Tibial artery (tissue), 4 donors: ENCODE measurements at regions not wholly inside any gene's neighbourhood (a gene's known extent, or its start where the extent isn't known, plus 50 kb on each side); places are given as distances from the start of the nearest gene placed in this dataset.

Source experiments
- DNase-seq, 2 donors: peaks; one replicate each; pipeline ENCODE4 v3.0.0-alpha.2; 2019
- H3K27ac ChIP-seq, 2 donors: fragments of 200-600 bp; sonication (generic) in 1 of 2; 1 replicate in 1 of 2; 2 replicates in 1 of 2; pipeline ENCODE4 v1.5.1; 2018 to 2019; ENCODE audit warnings: mild to moderate bottlenecking in 1 of 2
- H3K27me3 ChIP-seq, 2 donors: fragments of 200-600 bp; sonication (generic) in 1 of 2; one replicate each; pipeline versions ENCODE4 v1.5.1 to v1.6.0; 2016 to 2019
- H3K36me3 ChIP-seq, 3 donors: fragments of 200-600 bp; sonication (generic) in 2 of 3; one replicate each; pipeline ENCODE4 v1.5.1; 2016 to 2019; ENCODE audit warnings: mild to moderate bottlenecking in 2 of 3
- H3K4me1 ChIP-seq, 4 donors: fragments of 200-600 bp; sonication (generic) in 2 of 4; 1 replicate in 3 of 4; 2 replicates in 1 of 4; pipeline ENCODE4 v1.5.1; 2016 to 2019
- H3K4me3 ChIP-seq, 2 donors: fragments of 200-600 bp; sonication (generic) in 1 of 2; 1 replicate in 1 of 2; 2 replicates in 1 of 2; pipeline ENCODE4 v1.5.1; 2018 to 2019; ENCODE audit warnings: mild to moderate bottlenecking in 2 of 2
- H3K9me3 ChIP-seq, 3 donors: fragments of 200-600 bp; sonication (generic) in 1 of 3; one replicate each; pipeline ENCODE4 v1.5.1; 2016 to 2019
- intact Hi-C: fragments of 100-400 bp; cut with DNase I; formaldehyde crosslinking; loops from one replicate; pipeline ENCODE4 v1.15.0; 2023; ENCODE audit warnings: low total_unique reads
- TF ChIP-seq, protein P1 (sequence below), 2 experiments: fragments of 200-600 bp in 1 of 2; fragments of 450-650 bp in 1 of 2; IDR thresholded peaks; one replicate each; pipeline ENCODE4 v1.5.1; 2017 to 2019; ENCODE audit warnings: antibody characterized with exemption in 2 of 2, mild to moderate bottlenecking in 1 of 2, moderate library complexity in 1 of 2

DNA sequence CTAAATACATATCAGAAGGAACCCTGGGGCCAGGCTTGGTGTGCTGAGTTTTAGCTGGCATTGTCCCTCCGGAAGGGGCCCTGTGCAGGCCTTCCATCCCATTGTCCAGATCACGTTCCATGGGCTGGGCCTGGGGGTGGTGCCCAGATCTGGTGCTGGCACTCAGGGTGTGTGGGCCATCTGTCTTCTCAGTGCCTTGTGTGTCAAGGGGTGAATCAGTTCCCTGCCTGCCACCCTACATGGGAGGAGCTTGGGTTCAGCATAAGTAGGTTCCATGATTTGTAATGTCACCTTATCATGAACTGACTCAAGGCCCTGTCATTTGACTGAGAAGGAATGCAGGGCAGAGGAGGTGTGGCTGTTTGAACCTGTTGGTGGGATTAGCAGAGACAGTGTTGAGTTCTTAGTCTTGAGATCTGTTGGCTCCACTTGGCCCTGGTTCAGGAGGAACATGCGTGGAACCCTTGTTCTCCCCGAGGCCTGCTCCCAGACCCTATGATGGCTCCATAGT is 176.8 kb downstream of the MACROH2A1 start:
- intact Hi-C loops = no loop called here
- DNase-seq = peak in 1 of 2 donors; percentile 61
- Histone ChIP-seq H3K4me3 (no peak overlapping the region), H3K27me3 (no peaks in the 10 kb centered on the region), H3K36me3 (no peaks in the 10 kb centered on the region), H3K4me1 (no peaks in the 10 kb centered on the region), H3K9me3 (no peaks in the 10 kb centered on the region), H3K27ac (no peak overlapping the region)
- TF ChIP-seq, protein P1, sequence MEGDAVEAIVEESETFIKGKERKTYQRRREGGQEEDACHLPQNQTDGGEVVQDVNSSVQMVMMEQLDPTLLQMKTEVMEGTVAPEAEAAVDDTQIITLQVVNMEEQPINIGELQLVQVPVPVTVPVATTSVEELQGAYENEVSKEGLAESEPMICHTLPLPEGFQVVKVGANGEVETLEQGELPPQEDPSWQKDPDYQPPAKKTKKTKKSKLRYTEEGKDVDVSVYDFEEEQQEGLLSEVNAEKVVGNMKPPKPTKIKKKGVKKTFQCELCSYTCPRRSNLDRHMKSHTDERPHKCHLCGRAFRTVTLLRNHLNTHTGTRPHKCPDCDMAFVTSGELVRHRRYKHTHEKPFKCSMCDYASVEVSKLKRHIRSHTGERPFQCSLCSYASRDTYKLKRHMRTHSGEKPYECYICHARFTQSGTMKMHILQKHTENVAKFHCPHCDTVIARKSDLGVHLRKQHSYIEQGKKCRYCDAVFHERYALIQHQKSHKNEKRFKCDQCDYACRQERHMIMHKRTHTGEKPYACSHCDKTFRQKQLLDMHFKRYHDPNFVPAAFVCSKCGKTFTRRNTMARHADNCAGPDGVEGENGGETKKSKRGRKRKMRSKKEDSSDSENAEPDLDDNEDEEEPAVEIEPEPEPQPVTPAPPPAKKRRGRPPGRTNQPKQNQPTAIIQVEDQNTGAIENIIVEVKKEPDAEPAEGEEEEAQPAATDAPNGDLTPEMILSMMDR (IDR thresholded peaks at IDR 0.05) = no peak

- H3K27ac ChIP-seq = no peak overlapping the region
- peak in 1 of 2 donors; percentile 16 for DNase-seq
- no peaks in the 10 kb centered on the region for H3K9me3 ChIP-seq
- H3K4me1 ChIP-seq = no peaks in the 10 kb centered on the region
- intact Hi-C loops = no loop called here
- TF ChIP-seq, protein P1 (IDR thresholded peaks at IDR 0.05) = no peak
- no peaks in the 10 kb centered on the region for H3K36me3 ChIP-seq
- no peaks in the 10 kb centered on the region for H3K27me3 ChIP-seq
- no peak overlapping the region for H3K4me3 ChIP-seq
Measured at GRCh38 chr5:135221696-135222095, 177.3 kb downstream of the MACROH2A1 start.

DNA sequence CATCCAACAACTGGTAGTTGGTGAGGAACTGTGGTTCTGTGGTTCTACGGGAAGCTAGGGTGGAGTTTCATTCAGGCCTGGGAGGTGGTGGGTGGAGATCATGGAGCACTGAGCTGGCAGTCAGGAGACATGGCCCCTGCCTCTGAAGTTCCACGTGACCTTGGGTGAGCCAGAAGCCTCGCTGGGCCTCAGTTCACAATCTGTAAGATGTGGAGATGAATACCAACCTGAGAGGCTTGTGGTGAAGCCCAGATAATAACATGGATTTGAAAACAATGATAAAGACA is 177.9 kb downstream of the MACROH2A1 start:
- Histone ChIP-seq H3K36me3 (no peaks in the 10 kb centered on the region), H3K9me3 (no peaks in the 10 kb centered on the region), H3K4me3 (no peak overlapping the region), H3K4me1 (no peaks in the 10 kb centered on the region), H3K27ac (no peak overlapping the region), H3K27me3 (no peaks in the 10 kb centered on the region)
- peak in 1 of 2 donors; percentile 11 for DNase-seq
- TF ChIP-seq, protein P1 (IDR thresholded peaks at IDR 0.05) = no peak
- intact Hi-C loops = no loop called here

DNA sequence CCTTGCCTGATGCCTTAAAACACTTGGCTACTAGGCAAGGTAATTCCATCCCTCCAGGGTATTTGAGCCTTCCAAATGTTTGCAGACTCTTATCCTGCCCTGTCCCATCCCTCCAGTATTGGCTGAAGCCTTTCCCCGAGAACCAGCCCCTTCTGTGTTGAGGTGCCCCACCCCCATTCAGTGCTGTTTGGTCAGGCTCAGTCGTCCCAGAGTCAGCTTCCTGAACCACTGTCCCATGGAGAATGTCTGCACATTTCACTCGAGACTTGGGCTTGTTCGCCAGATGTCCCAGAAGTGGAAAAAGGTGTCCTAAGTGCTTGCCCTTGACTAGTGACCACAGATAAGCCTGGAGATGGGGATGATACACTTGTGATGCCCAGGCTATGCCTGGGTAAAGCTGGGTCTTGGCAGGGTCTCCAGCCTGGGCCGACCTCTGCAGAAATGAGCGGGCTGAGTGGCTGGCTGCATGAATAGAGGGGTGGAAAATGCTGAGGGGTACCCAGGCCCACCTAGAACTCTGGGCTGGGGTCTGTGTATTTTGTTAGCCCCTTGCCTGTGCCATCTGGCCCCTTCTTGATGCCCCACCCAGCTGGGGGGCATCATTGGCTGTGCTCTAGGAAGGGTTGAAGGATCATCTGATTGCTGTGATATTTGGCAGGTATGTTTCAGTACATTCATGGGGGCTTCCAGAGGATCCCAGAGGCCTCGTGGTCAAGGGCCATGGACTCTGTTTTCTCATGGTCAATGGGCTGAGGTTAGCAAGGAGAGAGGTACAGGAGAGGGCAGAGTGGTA is 178.4 kb downstream of the MACROH2A1 start:
- no peaks in the 10 kb centered on the region for H3K27me3 ChIP-seq
- H3K4me3 ChIP-seq = no peak overlapping the region
- intact Hi-C loops = no loop called here
- peak in 1 of 2 donors; percentile 38 for DNase-seq
- H3K27ac ChIP-seq = no peak overlapping the region
- no peaks in the 10 kb centered on the region for H3K9me3 ChIP-seq
- no peaks in the 10 kb centered on the region for H3K4me1 ChIP-seq
- H3K36me3 ChIP-seq = no peaks in the 10 kb centered on the region
- TF ChIP-seq, protein P1 (IDR thresholded peaks at IDR 0.05) = no peak

DNA sequence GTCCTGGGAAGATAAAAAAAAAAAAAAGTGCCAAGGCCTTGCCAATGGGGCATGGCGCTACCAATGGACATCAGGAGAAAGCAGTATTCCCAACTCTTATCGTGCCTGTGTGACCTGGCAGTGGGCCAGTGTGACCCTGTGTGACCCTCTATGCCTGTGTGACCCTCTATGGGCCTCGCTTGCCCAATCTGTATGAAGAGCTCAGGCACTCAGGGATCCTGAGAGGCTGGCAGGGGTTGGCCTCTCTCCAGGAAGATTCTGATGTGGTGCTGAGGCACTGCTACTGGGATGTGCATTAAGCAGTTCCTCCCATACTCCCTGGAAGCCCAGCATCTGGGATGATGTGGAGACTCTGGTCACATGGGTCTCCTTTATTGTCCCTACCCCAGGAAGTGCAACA is 179.2 kb downstream of the MACROH2A1 start:
- intact Hi-C loops = loop anchor here (10.0 kb wide), 1 partner anchor 55 kb away; no protein-coding TSS in a partner anchor
- Histone ChIP-seq H3K27me3 (no peaks in the 10 kb centered on the region), H3K9me3 (no peaks in the 10 kb centered on the region), H3K4me1 (no peaks in the 10 kb centered on the region), H3K36me3 (no peaks in the 10 kb centered on the region), H3K4me3 (no peak overlapping the region), H3K27ac (no peak overlapping the region)
- TF ChIP-seq, protein P1 (IDR thresholded peaks at IDR 0.05) = no peak
- peak in 1 of 2 donors; percentile 33 for DNase-seq
